ENCODE measurements at regions not wholly inside any gene's neighbourhood (a gene's known extent, or its start where the extent isn't known, plus 50 kb on each side); places are given as distances from the start of the nearest gene placed in this dataset.
"Not testable (repeated sequence)": the region's sequence is repeated elsewhere in the genome, so short reads cannot be mapped to it uniquely, and the experiment has no call there.

DNA sequence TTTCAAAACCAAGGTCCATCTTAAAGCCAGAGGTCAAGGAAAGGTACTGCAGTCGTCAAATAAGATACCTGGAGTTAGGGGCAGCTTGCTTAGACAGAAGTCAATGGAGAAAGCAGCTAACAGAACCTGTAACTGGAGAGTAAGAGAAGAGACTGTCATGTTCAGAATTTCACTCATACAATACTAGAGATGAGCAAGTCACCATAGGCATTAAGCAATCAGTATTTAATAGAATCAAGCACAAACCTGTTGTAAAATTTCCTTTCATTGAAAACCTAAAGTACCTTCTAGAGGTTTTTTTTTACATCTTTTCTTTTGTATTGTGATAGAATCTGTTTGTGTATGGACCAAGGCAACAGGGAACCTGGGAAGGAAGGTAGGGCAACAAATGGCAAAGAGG is 183.4 kb upstream of the ERBB4 start:
- DNase-seq (no peak), ATAC-seq (ENCODE audit: low read depth) (no peak)
- no peak overlapping the region for H3K27ac Mint-ChIP-seq
- peaks cover 2% of the 10 kb centered on the region for H3K27me3 Mint-ChIP-seq
- H3K4me3 Mint-ChIP-seq = no peak overlapping the region
- POLR2A ChIA-PET = no interaction called here
- no peaks in the 10 kb centered on the region for H3K36me3 Mint-ChIP-seq
- peaks cover 1% of the 10 kb centered on the region for H3K4me1 Mint-ChIP-seq
- H3K9me3 Mint-ChIP-seq = peaks cover 6% of the 10 kb centered on the region

DNA sequence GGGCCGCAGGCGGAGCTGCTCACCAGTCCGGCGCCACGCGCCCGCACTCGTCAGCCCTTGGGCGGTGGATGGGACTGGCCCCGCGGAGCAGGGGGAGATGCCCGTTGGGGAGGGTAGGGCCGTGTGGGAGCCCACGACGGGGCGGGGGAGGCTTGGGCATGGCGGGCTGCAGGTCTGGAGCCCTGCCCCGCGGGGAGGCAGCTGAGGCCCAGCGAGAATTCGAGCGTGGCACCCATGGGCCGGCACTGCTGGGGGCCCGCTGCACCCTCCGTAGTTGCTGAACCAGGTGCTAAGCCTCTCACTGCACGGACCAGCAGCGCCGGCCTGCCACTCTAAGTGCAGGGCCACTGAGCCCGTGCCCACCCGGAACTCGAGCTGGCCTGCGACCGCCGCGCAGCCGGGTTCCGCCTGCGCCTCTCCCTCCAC is 182.4 kb upstream of the ERBB4 start:
- no peak for ATAC-seq (ENCODE audit: low read depth)

DNA sequence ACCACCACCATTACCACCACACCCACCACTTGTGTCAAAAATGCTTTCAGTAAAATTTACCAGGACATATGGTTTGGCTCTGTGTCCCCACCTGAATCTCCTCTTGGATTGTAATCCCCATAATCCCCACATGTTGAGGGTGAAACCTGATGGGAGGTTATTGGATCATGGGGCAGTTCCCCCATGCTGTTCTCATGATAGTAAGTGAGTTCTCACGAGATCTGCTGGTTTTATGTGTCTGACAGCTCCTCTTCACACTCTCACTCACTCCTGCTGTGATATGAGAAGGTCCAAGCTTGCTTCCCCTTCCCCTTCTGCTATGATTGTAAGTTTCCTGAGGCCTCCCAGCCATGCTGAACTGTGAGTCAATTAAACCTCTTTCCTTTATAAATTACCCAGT is 176.8 kb upstream of the ERBB4 start:
- H3K4me3 Mint-ChIP-seq; DNase-seq; H3K9me3 Mint-ChIP-seq; H3K4me1 Mint-ChIP-seq; POLR2A ChIA-PET; H3K36me3 Mint-ChIP-seq; ATAC-seq (ENCODE audit: low read depth); H3K27me3 Mint-ChIP-seq; H3K27ac Mint-ChIP-seq: not testable (repeated sequence)

More for the DNA sequence above, 182.4 kb upstream of the ERBB4 start:
- POLR2A ChIA-PET = no interaction called here
- no peak overlapping the region for H3K27ac Mint-ChIP-seq
- no peak overlapping the region for H3K4me3 Mint-ChIP-seq
- H3K36me3 Mint-ChIP-seq = no peaks in the 10 kb centered on the region
- H3K4me1 Mint-ChIP-seq = no peaks in the 10 kb centered on the region
- peaks cover 6% of the 10 kb centered on the region for H3K9me3 Mint-ChIP-seq
- peaks cover 2% of the 10 kb centered on the region for H3K27me3 Mint-ChIP-seq
- DNase-seq = no peak

DNA sequence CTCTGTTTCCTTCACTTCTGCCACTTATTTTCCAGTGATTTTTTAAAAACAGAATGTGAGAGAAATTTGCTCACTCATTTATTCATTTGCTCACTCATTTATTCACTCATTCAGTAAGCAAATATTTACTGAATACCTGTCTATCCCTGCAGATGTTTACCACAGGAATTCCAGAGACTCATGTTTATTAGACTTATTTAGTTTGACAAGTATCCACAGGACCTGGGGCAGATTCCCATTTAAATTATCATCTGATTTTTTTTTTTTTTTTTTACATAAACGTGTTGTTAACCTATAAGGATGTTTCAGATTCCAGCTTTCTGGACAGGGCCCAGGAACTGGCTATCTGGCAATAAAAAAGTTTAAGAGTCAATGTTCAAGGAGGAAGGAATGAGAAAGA is 175.1 kb upstream of the ERBB4 start:
- DNase-seq (no peak), ATAC-seq (ENCODE audit: low read depth) (no peak)
- no peaks in the 10 kb centered on the region for H3K36me3 Mint-ChIP-seq
- no peaks in the 10 kb centered on the region for H3K4me1 Mint-ChIP-seq
- H3K4me3 Mint-ChIP-seq = no peak overlapping the region
- H3K27ac Mint-ChIP-seq = no peak overlapping the region
- H3K9me3 Mint-ChIP-seq = no peaks in the 10 kb centered on the region
- H3K27me3 Mint-ChIP-seq = peaks cover under 1% of the 10 kb centered on the region
- POLR2A ChIA-PET = no interaction called here

DNA sequence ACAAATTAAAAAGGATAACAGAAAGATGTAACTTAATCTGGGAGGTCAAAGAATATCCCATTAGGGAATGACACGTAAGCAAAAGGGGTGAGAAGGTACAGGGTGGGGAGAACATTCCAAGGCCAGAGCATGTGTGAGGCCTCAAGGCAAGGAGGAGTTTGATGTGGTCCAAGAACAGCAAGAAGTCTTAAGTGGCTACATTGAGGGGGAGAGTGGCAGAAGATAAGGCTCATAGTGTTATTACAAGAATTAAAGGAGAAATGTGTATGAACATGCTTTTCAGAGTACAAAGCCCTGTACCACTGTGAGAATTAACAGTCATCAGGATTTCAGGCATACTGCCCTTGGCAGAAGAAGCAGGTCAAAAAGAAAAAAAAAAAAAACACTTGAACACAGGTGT is 174.4 kb upstream of the ERBB4 start:
- Mint-ChIP-seq H3K36me3 (no peaks in the 10 kb centered on the region), H3K4me1 (no peaks in the 10 kb centered on the region), H3K27ac (no peak overlapping the region), H3K9me3 (no peaks in the 10 kb centered on the region), H3K27me3 (no peaks in the 10 kb centered on the region), H3K4me3 (no peak overlapping the region)
- POLR2A ChIA-PET = no interaction called here
- DNase-seq = no peak
- ATAC-seq (ENCODE audit: low read depth) = no peak

DNA sequence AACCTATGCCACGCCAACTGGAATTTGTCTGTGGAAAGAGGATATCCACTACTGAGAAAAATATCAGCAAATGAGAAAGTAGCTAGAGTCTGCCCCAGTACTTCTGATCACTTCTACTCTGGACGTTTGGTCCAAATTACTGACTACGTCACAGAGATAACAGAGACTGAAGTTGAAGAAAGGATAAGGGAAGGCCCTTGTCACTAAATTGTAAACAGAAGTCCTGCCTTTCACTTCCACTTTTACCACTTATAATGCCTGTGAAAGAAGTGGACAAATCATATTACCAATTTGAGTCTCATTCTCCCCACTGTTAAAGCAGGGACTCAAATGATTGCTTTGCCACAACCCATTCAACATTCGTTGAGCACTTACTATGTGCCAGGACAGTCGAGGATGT is 173.9 kb upstream of the ERBB4 start:
- Mint-ChIP-seq H3K4me1 (no peaks in the 10 kb centered on the region), H3K4me3 (no peak overlapping the region), H3K27me3 (no peaks in the 10 kb centered on the region), H3K27ac (no peak overlapping the region), H3K9me3 (no peaks in the 10 kb centered on the region), H3K36me3 (no peaks in the 10 kb centered on the region)
- DNase-seq (no peak), ATAC-seq (ENCODE audit: low read depth) (no peak)
- POLR2A ChIA-PET = no interaction called here

DNA sequence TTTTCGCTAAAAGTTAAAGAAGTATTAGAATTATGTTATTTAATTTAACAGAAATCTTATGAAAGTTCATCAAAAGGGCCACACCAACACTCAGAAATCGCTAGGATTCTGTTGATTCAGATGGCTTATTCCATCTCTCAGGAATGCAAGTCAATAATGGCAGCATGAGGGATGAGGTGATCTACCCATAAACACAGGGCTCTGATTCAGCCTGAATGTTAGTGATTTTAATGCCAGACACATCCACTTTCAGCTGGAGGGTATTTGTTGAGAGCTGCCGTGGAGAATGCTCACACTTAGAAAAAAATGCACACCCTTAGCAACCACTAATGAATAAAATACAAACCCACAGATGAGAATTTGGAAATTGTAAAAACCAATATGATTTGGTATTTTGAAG is 173.3 kb upstream of the ERBB4 start:
- no peak for ATAC-seq (ENCODE audit: low read depth)
- POLR2A ChIA-PET = no interaction called here
- Mint-ChIP-seq H3K27ac (no peak overlapping the region), H3K36me3 (no peaks in the 10 kb centered on the region), H3K4me3 (no peak overlapping the region), H3K9me3 (no peaks in the 10 kb centered on the region), H3K4me1 (no peaks in the 10 kb centered on the region), H3K27me3 (no peaks in the 10 kb centered on the region)
- DNase-seq = no peak

DNA sequence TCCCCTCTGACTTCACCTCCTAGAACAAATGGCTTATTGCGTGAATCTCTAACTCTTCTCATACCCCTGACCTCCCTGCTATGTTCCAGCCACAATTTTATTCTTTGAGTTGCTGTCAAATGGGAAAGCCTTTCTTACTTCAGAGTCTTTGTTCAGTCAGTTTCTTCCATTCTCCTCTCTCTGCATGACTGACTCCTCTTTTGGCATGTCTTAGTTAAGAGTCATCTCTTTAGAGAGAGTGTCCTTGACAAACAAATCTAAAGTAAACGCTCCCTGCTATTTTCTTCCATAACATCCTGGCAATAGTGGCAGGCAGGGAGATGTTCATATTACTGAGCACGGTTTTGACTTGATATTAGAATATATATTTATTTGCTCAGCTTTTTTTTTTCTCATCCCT is 170.7 kb upstream of the ERBB4 start:
- no peak for ATAC-seq (ENCODE audit: low read depth)
- Mint-ChIP-seq H3K4me3 (no peak overlapping the region), H3K4me1 (no peaks in the 10 kb centered on the region), H3K36me3 (no peaks in the 10 kb centered on the region), H3K9me3 (no peaks in the 10 kb centered on the region), H3K27ac (no peak overlapping the region), H3K27me3 (no peaks in the 10 kb centered on the region)
- POLR2A ChIA-PET = no interaction called here
- no peak for DNase-seq

DNA sequence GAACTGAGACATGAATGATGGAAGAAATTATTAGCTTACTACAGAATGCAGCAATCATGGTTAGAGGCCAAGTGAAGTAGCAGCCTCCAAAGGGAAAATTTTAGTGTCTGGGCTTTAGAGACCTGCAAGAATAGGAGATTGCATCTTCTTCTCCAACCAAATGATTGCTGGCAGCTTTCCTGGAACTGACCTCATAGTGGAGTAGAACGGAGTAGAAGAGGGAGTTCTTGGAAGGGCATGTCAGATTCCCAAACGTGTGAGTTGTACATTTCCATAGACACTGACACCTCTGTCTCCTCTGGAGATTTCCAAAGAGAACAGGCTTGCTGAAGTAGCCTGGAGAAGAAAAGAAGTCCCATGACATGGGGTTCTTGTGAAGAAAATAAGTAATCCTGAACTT is 169.8 kb upstream of the ERBB4 start:
- Mint-ChIP-seq H3K27me3 (no peaks in the 10 kb centered on the region), H3K27ac (no peak overlapping the region), H3K36me3 (no peaks in the 10 kb centered on the region), H3K4me3 (no peak overlapping the region), H3K9me3 (no peaks in the 10 kb centered on the region), H3K4me1 (no peaks in the 10 kb centered on the region)
- DNase-seq = no peak
- POLR2A ChIA-PET = no interaction called here
- no peak for ATAC-seq (ENCODE audit: low read depth)

DNA sequence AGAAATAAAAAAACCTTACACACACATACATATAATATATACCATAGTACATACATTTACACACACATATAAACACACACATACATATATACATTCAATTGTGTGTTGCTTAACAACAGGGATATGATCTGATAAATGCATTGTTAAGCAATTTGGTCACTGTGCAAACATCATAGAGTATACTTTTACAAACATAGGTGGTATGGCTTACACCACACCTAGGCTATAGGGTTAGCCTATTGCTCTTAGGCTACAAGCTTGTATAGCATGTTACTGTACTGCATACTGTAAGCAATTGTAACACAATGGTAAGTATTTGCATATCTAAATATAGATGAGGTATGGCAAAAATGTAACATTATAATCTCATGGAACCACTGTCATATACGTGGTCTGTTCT is 156.8 kb upstream of the ERBB4 start:
- POLR2A ChIA-PET = no interaction called here
- Mint-ChIP-seq H3K9me3 (no peaks in the 10 kb centered on the region), H3K36me3 (no peaks in the 10 kb centered on the region), H3K4me3 (no peak overlapping the region), H3K27ac (no peak overlapping the region), H3K27me3 (peaks cover 2% of the 10 kb centered on the region), H3K4me1 (no peaks in the 10 kb centered on the region)
- no peak for DNase-seq
- no peak for ATAC-seq (ENCODE audit: low read depth)

DNA sequence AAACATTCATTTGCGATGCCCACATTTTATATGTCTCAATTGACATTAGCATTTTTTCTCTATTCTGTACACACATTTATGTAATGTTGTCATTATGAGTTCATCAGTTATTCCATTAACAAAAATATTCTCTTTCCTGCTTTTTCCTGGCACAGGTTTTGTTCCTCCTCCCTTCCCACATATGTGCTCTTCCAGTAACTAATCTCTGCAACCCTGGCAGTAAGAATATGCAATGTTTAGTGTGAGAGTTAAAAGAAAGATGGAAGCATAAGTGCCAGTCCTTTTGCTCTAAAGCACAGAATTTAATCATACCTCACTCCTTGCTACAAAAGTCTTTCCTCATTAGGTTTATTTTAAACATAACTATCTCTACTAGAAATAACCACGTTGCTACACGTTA is 155.8 kb upstream of the ERBB4 start:
- Mint-ChIP-seq H3K36me3 (no peaks in the 10 kb centered on the region), H3K4me3 (no peak overlapping the region), H3K9me3 (no peaks in the 10 kb centered on the region), H3K27ac (no peak overlapping the region), H3K27me3 (peaks cover 2% of the 10 kb centered on the region), H3K4me1 (no peaks in the 10 kb centered on the region)
- DNase-seq = no peak
- no peak for ATAC-seq (ENCODE audit: low read depth)
- POLR2A ChIA-PET = no interaction called here

DNA sequence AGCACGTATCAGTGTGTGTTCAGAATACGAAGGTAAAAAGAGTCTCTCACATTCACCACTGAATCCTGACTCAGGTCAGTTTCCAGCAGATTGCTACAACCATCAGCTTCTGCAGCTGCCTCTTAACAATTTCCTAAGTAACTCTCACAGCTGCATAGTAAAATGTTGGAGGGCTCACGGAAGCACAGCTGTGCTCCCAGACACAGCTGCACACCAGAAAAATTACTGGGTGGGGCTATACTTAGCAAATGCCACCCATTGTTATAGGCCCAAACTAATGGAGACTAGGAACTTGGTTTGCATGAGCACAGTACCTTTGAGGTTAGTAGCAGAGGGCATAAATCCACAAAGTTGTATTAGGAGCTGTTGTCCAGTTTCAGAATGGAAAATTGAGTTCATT is 153.9 kb upstream of the ERBB4 start:
- POLR2A ChIA-PET = no interaction called here
- Mint-ChIP-seq H3K9me3 (no peaks in the 10 kb centered on the region), H3K36me3 (no peaks in the 10 kb centered on the region), H3K4me3 (no peak overlapping the region), H3K4me1 (no peaks in the 10 kb centered on the region), H3K27me3 (peaks cover 2% of the 10 kb centered on the region), H3K27ac (no peak overlapping the region)
- no peak for DNase-seq
- no peak for ATAC-seq (ENCODE audit: low read depth)

DNA sequence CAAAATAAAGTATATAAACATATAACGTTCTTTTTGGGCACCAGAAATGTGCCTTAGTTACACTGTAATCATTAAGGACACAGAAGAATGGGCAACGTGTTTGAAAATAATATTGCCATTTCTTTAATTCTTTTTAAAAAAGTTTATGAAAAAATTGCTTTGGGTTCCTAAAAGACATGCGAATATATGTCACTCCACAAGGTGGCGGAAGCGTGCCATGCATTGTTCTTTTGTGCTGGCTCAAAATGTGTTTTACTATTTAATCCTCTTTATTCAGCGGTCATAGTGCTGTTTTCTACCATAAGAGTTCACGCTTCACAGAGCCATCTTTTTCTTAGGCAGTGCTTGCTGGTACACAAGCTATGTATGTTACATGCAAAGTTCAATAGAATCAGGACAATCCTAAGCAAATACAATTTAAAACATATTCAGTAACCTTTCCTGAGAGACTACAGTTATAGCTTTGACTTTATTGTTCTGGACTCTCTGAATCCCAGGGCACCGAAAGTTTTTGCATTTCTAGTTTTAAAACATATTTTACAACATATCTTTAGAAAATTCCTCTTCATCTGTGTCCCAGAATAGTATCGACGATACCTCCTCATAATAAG is 147.8 kb upstream of the ERBB4 start:
- Mint-ChIP-seq H3K4me3 (no peak overlapping the region), H3K27ac (no peak overlapping the region), H3K4me1 (peaks cover 2% of the 10 kb centered on the region), H3K9me3 (no peaks in the 10 kb centered on the region), H3K36me3 (no peaks in the 10 kb centered on the region), H3K27me3 (peaks cover 5% of the 10 kb centered on the region)
- POLR2A ChIA-PET = no interaction called here
- DNase-seq = peak; percentile 48
- ATAC-seq (ENCODE audit: low read depth) = peak; percentile 42

DNA sequence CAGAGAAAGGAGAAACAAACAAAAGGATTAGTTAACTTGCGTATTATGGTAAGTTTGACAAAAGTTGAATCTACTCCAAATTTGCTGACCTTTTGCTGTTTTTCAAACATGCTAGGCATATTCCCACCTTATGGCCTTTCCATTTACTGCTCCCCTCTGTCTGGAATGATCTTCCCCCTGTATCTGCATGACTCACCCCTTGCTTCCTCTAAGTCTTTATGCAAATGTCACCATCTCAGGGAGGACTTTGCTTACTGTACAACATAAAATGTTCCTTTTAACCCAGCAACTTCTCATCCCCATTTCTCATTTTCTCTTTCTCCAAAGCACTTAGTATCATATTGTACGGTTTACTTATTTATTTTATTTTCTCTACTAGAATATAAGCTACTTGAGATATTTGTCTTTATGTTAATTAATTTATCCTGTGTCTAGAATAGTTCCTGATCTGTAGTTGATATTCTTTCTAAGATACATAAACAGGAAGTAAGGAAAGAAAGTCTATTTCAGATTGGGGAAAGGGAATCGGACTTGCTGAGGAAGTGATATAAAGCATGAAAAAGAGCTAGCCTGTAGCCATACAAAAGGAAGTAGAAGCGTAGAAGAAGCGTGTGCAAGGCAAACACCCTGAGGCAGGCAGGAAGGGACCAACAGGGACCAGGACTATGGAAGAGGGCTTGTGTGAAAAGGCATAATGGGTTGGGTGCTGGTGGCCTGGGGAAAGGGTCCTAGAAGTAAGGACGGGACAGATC is 144.9 kb upstream of the ERBB4 start:
- ATAC-seq (ENCODE audit: low read depth) (no peak), DNase-seq (no peak)
- POLR2A ChIA-PET = no interaction called here
- Mint-ChIP-seq H3K4me3 (no peak overlapping the region), H3K9me3 (no peaks in the 10 kb centered on the region), H3K27ac (no peak overlapping the region), H3K27me3 (peaks cover 8% of the 10 kb centered on the region), H3K36me3 (no peaks in the 10 kb centered on the region), H3K4me1 (peaks cover 2% of the 10 kb centered on the region)

Measured in activated naive CD8-positive, alpha-beta T cell treated with anti-CD3 and anti-CD28 coated beads, Interleukin-2, amount 10 ng/mL, durations not matched to agents 7 days and 5 days (primary cell).